GM18499 (cell line): ENCODE measurements at regions not wholly inside any gene's neighbourhood (a gene's known extent, or its start where the extent isn't known, plus 50 kb on each side); places are given as distances from the start of the nearest gene placed in this dataset.

Source experiments
- ATAC-seq: cut with Tn5 transposase; IDR thresholded peaks from one replicate; pipeline ENCODE4 v1.9.1; 2021; ENCODE audit warnings: moderate number of reproducible peaks; ENCODE audit not compliant: insufficient read depth, unreplicated experiment

- no peak for ATAC-seq
These were observed 978.3 kb downstream of the BCL11A start for GRCh38 chr2:59575191-59575590.

DNA sequence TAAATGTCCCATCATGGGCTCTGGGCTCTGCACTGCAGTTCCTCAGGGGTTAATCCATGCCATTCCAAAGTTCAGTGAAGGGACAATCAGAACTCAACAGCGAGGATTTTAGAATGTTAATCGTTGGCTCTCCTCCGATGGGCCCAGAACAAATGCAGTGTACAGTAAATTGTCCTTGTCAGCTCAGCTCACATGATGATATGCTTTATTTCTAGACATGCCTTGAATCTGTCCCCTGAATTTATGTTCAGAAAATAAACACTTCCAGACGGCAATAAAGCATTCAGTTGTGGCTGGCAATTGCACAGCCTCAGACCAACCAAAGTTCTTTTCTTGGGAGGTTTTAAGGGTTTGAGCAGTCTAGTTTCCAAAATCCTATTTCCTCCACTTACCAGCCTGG lies 981.2 kb downstream of the BCL11A start:
- no peak for ATAC-seq

DNA sequence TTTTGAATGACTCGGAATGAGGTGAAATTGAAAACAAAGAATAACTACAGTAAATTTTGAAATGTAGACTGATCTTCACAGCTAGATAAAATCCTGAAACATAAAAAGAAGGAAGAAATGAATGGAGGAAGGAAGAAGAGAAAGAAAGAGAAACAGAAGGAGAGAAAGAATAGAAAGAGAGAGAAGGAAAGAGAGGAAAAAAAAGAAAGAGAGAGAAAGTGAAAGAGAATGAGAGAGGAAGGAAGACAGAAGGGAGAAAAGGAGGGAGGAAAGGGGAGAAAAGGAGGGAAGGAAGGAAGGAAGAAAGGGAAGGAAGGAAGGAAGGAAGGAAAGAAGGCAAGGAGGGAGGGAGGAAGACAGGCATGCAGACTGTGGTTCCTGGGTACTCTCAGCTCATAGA lies 982.6 kb downstream of the BCL11A start:
- no peak for ATAC-seq

GRCh38 chr2:59569124-59569523 lies 984.3 kb downstream of the BCL11A start:
- ATAC-seq = no peak

- no peak for ATAC-seq
These were observed 985.0 kb downstream of the BCL11A start for GRCh38 chr2:59568461-59568860.

DNA sequence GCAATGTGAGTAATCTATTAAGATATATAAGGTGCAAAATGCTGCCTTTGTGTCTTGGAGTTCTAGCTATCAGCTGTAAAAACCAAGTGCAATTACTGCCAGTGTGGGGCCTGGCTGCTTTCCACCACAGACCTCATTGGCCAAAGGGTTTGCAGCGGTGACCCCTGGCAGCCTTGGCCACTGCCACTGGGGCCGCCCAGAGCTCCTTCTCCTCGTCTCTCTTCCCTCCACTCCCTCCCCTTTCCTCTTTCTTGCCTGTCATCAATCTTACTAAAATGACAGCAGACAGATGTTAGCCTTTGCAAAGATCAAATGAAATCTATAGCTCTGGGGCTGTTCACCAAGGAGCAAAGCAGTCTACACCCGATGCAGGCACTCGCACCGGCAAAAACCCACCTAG lies 986.3 kb downstream of the BCL11A start:
- no peak for ATAC-seq

DNA sequence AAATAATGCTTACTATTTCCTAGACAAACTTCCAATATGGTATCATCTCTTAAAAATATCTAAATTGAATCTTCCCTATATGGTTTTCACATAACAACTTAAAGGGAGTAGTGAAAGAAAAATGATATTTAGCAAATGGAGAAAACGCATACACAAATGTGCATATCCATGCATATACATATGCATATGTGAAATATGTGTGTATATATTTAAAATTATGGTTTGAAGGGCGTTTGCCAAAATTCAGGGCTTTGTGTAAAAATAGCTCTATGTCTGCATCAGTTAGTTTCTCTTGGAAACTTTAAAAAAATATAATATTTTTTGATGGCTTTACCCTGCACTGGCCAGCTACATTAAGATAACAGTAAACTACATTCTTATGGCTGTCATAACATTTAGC lies 986.7 kb downstream of the BCL11A start:
- ATAC-seq = no peak

GRCh38 chr2:59561281-59561680 lies 992.2 kb downstream of the BCL11A start:
- ATAC-seq = no peak

GRCh38 chr2:59560769-59561168 lies 992.7 kb downstream of the BCL11A start:
- no peak for ATAC-seq

- no peak for ATAC-seq
These were observed 1012.6 kb downstream of the BCL11A start for GRCh38 chr2:59540864-59541263.

GRCh38 chr2:59538398-59538911 lies 1015.0 kb downstream of the BCL11A start:
- ATAC-seq = no peak

GRCh38 chr2:59532808-59533207 lies 1020.6 kb downstream of the BCL11A start:
- no peak for ATAC-seq

DNA sequence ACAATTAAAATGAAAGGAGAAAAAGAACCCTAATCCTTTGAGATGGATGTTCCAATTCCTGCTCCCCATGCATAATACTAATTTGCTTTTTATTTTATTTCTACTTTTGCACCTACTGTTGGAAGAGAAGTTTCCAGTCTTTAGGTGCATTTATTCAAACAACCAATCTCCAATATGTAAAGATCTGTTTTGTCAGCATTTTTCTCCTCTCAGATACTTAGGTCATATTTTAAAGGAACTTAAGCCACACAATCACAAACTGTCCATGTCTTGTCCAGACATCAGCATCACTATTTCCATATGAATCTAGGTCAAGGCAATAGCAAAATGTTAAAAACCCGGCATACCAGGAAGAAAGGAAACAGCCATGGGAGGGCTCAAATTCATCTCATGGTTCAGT lies 1023.2 kb downstream of the BCL11A start:
- ATAC-seq = no peak

GRCh38 chr2:59529726-59530125 lies 1023.7 kb downstream of the BCL11A start:
- no peak for ATAC-seq

DNA sequence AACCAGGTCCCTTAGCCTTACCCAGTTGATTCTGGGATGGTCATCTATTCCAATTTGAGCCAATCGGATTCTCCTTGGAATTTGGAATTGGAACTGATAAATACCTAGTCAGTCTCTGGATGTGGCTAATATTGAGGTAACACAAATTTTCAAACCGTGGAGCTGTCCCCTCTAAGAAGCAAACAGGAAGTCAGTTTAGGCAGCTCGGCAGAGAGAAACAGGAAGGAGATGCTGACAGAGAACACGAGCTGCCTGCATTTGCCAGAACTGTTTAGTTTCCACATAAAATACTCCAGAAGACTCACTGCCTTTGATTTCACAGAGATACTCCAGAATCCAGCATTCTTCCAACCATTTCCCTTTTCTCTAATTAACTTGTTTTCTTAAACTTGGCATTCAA lies 1024.9 kb downstream of the BCL11A start:
- no peak for ATAC-seq

DNA sequence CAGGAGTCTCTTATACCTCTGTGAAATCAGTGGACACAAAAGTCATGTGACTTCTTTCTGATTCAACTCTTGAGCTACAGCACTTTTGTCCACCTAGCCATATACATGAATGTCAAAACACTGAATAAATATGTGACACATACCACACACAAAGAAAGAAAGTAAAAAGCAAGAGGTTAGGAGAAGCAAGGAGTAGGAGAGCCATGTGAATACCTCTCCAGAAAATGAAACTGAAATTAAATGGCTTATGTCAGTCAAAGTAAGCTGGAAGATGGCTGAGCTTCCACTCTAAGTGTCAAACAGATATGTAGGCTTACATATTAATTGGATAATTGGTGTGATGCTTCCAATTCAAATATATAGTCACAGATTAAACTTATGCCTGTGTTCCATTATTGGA lies 1050.5 kb downstream of the BCL11A start:
- no peak for ATAC-seq

GRCh38 chr2:59490994-59491393 lies 1062.5 kb downstream of the BCL11A start:
- ATAC-seq = no peak

DNA sequence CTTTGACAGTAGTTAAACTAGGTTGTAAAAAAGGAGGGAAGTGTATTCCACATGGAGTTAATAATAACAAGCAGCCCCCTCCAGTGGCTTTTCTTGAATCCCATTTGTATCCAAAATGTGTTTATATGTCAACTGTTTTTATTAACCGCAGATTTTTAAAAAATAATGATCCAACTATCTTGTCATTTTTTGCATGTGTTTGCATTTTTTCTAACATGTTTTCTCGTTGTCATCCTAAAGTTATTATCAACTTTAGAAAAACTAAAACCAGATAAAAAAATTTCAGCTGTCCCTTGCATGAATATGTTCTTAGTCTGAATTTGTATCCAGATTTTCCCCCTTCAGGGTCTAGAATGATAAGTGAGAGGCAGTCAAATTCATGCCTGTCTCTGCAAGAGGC lies 1063.3 kb downstream of the BCL11A start:
- no peak for ATAC-seq

DNA sequence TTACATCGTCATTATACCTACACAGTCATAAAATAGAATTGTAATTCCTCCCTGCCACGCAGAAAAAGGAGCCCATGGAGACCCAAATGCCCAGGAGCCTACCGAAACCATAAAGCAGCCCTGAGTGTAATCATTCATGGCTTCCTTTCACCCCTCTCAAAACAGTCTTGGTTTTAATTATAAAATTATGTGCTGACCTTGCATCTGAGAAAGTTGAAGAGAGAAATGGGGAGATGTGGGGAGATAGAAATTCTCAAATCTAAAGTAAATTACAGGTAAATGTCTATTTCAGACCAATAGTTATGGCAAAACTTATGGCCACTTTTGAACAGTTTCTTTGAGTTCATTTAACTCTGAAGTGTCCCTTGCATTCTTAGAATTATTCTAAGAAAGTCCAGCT lies 1068.8 kb downstream of the BCL11A start:
- no peak for ATAC-seq

GRCh38 chr2:59463426-59463825 lies 1090.0 kb downstream of the BCL11A start:
- no peak for ATAC-seq

- ATAC-seq = no peak
These were observed 1090.8 kb downstream of the BCL11A start for GRCh38 chr2:59462422-59463197.

- ATAC-seq = no peak
These were observed 1092.3 kb downstream of the BCL11A start for GRCh38 chr2:59461127-59461526.
